22Rv1 (cell line): ENCODE measurements at regions not wholly inside any gene's neighbourhood (a gene's known extent, or its start where the extent isn't known, plus 50 kb on each side); places are given as distances from the start of the nearest gene placed in this dataset.

Experiments used
- ZFX ChIP-seq: fragments of 450-650 bp; IDR thresholded peaks from 2 replicates; pipeline ENCODE4 v1.6.1; 2017; ENCODE audit warnings: antibody characterized with exemption, borderline replicate concordance
- TF ChIP-seq, protein P1 (sequence below): fragments of 450-650 bp; IDR thresholded peaks from 2 replicates; pipeline ENCODE4 v1.5.1; 2017; ENCODE audit warnings: mild to moderate bottlenecking

DNA sequence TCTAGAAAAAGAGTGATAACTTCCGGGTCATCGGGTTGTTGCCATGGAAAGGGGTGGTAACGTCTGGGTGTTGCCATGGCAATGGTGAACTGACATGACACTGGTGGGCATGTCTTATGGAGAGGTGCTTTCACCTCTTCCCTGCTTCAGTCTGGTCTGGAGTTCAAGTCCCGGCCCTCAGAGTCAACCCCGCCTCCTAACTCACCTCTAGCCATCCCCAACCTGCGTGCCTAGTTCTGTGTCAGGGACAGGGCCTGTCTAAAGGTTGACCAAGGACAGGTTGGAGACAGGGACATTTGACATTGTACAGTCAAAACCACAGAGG, 96.0 kb downstream of the LSM3 start:
- TF ChIP-seq, protein P1, sequence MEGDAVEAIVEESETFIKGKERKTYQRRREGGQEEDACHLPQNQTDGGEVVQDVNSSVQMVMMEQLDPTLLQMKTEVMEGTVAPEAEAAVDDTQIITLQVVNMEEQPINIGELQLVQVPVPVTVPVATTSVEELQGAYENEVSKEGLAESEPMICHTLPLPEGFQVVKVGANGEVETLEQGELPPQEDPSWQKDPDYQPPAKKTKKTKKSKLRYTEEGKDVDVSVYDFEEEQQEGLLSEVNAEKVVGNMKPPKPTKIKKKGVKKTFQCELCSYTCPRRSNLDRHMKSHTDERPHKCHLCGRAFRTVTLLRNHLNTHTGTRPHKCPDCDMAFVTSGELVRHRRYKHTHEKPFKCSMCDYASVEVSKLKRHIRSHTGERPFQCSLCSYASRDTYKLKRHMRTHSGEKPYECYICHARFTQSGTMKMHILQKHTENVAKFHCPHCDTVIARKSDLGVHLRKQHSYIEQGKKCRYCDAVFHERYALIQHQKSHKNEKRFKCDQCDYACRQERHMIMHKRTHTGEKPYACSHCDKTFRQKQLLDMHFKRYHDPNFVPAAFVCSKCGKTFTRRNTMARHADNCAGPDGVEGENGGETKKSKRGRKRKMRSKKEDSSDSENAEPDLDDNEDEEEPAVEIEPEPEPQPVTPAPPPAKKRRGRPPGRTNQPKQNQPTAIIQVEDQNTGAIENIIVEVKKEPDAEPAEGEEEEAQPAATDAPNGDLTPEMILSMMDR = no peak
- no peak for TF ChIP-seq ZFX
